HEK293 (cell line): ENCODE measurements at regions not wholly inside any gene's neighbourhood (a gene's known extent, or its start where the extent isn't known, plus 50 kb on each side); places are given as distances from the start of the nearest gene placed in this dataset.

Experiments
- ZFP3 ChIP-seq: fragments of 450-650 bp; formaldehyde crosslinking; IDR thresholded peaks from 2 replicates; pipeline ENCODE4 v1.5.1; 2016; ENCODE audit warnings: low read depth, missing biosample characterization, missing genetic modification characterization
- ZNF184 ChIP-seq: fragments of 450-650 bp; IDR thresholded peaks from 2 replicates; pipeline ENCODE4 v1.5.1; 2018; ENCODE audit warnings: missing biosample characterization, mild to moderate bottlenecking, missing genetic modification characterization
- TF ChIP-seq, protein P1 (sequence below): fragments of 450-650 bp; formaldehyde crosslinking; IDR thresholded peaks from 2 replicates; pipeline ENCODE4 v1.5.1; 2016; ENCODE audit warnings: missing biosample characterization, missing genetic modification characterization
- TF ChIP-seq, protein P2 (sequence below): fragments of 450-650 bp; formaldehyde crosslinking; IDR thresholded peaks from 2 replicates; pipeline ENCODE4 v1.5.1; 2016; ENCODE audit warnings: missing biosample characterization, missing genetic modification characterization, low read depth
- TF ChIP-seq, protein P3 (sequence below): fragments of 450-650 bp; formaldehyde crosslinking; IDR thresholded peaks from 2 replicates; pipeline ENCODE4 v1.5.1; 2016; ENCODE audit warnings: missing biosample characterization, missing genetic modification characterization

DNA sequence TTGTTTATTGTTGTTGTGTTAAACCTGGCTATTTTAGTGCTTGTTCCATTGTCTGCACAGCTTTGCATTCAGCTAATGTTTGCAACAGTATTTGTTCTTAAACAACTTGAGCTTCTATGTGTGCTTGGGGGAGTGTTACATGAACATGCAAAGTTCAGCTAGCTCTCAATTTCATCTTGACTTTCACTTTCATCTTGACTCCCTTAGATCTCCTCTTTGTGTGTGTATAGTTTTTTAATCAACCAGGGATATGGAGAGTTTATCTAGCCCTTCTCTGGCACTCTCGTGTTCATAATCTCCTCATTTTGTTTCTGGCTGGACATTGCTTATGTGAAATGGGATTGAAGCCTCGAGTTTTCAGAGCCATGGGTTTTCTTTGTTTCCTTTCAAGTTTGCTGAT, 212.4 kb upstream of the ZBTB20 start:
- no peak for TF ChIP-seq ZNF184 (tag by site-specific recombination)
- TF ChIP-seq, protein P1, sequence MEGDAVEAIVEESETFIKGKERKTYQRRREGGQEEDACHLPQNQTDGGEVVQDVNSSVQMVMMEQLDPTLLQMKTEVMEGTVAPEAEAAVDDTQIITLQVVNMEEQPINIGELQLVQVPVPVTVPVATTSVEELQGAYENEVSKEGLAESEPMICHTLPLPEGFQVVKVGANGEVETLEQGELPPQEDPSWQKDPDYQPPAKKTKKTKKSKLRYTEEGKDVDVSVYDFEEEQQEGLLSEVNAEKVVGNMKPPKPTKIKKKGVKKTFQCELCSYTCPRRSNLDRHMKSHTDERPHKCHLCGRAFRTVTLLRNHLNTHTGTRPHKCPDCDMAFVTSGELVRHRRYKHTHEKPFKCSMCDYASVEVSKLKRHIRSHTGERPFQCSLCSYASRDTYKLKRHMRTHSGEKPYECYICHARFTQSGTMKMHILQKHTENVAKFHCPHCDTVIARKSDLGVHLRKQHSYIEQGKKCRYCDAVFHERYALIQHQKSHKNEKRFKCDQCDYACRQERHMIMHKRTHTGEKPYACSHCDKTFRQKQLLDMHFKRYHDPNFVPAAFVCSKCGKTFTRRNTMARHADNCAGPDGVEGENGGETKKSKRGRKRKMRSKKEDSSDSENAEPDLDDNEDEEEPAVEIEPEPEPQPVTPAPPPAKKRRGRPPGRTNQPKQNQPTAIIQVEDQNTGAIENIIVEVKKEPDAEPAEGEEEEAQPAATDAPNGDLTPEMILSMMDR (tag by site-specific recombination): no peak
- TF ChIP-seq, protein P2, sequence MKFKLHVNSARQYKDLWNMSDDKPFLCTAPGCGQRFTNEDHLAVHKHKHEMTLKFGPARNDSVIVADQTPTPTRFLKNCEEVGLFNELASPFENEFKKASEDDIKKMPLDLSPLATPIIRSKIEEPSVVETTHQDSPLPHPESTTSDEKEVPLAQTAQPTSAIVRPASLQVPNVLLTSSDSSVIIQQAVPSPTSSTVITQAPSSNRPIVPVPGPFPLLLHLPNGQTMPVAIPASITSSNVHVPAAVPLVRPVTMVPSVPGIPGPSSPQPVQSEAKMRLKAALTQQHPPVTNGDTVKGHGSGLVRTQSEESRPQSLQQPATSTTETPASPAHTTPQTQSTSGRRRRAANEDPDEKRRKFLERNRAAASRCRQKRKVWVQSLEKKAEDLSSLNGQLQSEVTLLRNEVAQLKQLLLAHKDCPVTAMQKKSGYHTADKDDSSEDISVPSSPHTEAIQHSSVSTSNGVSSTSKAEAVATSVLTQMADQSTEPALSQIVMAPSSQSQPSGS (tag by site-specific recombination): no peak
- no peak for TF ChIP-seq ZFP3 (tag by site-specific recombination)
- TF ChIP-seq, protein P3, sequence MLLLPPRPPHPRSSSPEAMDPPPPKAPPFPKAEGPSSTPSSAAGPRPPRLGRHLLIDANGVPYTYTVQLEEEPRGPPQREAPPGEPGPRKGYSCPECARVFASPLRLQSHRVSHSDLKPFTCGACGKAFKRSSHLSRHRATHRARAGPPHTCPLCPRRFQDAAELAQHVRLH: no peak
